Fibroblast of villous mesenchyme (primary cell): ENCODE measurements at regions not wholly inside any gene's neighbourhood (a gene's known extent, or its start where the extent isn't known, plus 50 kb on each side); places are given as distances from the start of the nearest gene placed in this dataset.
A peak's percentile ranks its signal among the peaks of the same experiment; 100 is the strongest.

ENCODE experiments used
- DNase-seq: peaks from one replicate; pipeline ENCODE4 v3.0.0-alpha.2; 2010; ENCODE audit warnings: low read depth
- H3K4me3 ChIP-seq: 2 replicates; pipeline ENCODE4 v1.5.1; 2011; ENCODE audit warnings: low read depth, mild to moderate bottlenecking, low read length
- TF ChIP-seq, protein P1 (sequence below): IDR thresholded peaks from 2 replicates; pipeline ENCODE4 v1.5.1; 2012; ENCODE audit warnings: low read depth, mild to moderate bottlenecking, low read length; ENCODE audit not compliant: insufficient read depth

DNA sequence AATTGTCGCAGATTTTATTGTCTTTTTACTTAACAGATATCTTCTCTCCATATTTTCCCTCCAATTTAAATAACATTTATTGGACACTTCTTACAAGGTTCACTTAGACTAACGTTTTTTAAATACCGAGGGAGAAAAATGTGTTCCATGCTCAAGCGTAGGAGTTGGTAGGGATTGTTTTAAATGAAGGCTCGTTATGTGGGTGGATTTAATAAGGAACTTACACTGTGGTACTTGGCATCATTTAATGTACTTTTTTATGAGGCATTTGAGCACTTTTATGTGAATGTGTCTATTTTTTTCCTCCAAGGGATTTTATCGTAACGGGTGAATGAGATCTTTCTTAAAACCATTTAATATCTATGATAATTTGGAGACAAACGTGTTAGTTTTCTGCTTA is 125.0 kb upstream of the MTHFD1L start:
- DNase-seq = no peak
- no peak overlapping the region for H3K4me3 ChIP-seq
- TF ChIP-seq, protein P1, sequence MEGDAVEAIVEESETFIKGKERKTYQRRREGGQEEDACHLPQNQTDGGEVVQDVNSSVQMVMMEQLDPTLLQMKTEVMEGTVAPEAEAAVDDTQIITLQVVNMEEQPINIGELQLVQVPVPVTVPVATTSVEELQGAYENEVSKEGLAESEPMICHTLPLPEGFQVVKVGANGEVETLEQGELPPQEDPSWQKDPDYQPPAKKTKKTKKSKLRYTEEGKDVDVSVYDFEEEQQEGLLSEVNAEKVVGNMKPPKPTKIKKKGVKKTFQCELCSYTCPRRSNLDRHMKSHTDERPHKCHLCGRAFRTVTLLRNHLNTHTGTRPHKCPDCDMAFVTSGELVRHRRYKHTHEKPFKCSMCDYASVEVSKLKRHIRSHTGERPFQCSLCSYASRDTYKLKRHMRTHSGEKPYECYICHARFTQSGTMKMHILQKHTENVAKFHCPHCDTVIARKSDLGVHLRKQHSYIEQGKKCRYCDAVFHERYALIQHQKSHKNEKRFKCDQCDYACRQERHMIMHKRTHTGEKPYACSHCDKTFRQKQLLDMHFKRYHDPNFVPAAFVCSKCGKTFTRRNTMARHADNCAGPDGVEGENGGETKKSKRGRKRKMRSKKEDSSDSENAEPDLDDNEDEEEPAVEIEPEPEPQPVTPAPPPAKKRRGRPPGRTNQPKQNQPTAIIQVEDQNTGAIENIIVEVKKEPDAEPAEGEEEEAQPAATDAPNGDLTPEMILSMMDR = no peak

GRCh38 chr6:150741633-150742200 is 123.8 kb upstream of the MTHFD1L start:
- TF ChIP-seq, protein P1 = peak; percentile 50
- H3K4me3 ChIP-seq = no peak overlapping the region
- peak; percentile 8 for DNase-seq

- DNase-seq = no peak
- TF ChIP-seq, protein P1 = no peak
- no peak overlapping the region for H3K4me3 ChIP-seq
Observed at GRCh38 chr6:150744522-150745260, 120.8 kb upstream of the MTHFD1L start.

DNA sequence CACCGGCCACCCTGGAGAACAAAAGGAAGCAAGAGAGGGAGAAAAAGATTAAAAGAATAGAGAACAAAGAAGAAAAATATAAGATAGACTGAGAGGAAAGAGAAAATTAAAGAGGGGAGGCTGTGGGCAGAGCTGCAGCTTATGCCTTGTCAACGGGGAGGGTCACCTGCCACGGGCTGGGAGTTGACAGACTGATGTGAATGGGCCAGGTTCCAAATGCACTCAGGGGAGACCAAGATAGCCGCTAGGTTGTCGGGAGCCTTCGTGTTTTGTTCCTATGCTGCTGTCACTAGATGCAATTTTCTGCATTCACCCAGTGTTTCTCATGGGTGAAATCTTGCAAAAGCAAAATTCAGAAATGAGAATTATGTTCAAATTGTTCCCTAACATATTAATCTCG is 119.6 kb upstream of the MTHFD1L start:
- H3K4me3 ChIP-seq = no peak overlapping the region
- no peak for DNase-seq
- TF ChIP-seq, protein P1 = no peak

- no peak for DNase-seq
- H3K4me3 ChIP-seq = no peak overlapping the region
- TF ChIP-seq, protein P1 = no peak
Observed at GRCh38 chr6:150747155-150747554, 118.3 kb upstream of the MTHFD1L start.

DNA sequence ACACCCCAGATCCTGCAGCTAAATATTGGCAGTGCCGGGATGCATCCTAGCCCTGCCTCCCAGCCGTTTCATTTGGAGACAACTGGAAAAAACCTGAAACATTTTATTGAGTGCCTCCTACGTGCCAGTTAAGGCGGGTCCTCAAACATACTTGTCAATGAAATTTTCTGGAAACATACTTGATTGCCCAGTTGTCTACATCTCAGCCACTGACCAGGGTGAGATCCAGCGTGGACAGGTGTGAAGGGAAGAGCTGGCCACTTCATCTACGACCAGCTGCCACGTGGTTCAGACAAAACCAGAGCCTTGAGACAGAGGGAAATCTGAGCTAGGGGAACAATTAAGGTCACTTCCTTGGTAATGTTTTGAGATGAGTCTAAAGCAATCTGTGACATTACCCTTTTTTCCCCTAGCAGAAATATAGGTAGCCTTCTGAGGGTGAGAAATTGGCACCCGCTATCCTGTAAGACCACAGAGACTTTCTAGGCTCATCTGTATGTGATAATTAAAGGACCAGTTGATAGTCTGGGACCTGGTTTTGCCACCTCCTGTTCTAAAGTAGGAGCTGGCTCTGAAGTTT is 116.3 kb upstream of the MTHFD1L start:
- TF ChIP-seq, protein P1 = no peak
- no peak for DNase-seq
- no peak overlapping the region for H3K4me3 ChIP-seq
